ENCODE measurements at regions not wholly inside any gene's neighbourhood (a gene's known extent, or its start where the extent isn't known, plus 50 kb on each side); places are given as distances from the start of the nearest gene placed in this dataset.

- in situ Hi-C loops (cut with HindIII; ENCODE audit: low sequenced_read_pairs) = no loop called here
These were observed 74.6 kb upstream of the NPAS1 start for GRCh38 chr19:46944918-46945628.

GRCh38 chr19:46945694-46946489, 73.7 kb upstream of the NPAS1 start:
- in situ Hi-C loops (cut with HindIII; ENCODE audit: low sequenced_read_pairs) = no loop called here

DNA sequence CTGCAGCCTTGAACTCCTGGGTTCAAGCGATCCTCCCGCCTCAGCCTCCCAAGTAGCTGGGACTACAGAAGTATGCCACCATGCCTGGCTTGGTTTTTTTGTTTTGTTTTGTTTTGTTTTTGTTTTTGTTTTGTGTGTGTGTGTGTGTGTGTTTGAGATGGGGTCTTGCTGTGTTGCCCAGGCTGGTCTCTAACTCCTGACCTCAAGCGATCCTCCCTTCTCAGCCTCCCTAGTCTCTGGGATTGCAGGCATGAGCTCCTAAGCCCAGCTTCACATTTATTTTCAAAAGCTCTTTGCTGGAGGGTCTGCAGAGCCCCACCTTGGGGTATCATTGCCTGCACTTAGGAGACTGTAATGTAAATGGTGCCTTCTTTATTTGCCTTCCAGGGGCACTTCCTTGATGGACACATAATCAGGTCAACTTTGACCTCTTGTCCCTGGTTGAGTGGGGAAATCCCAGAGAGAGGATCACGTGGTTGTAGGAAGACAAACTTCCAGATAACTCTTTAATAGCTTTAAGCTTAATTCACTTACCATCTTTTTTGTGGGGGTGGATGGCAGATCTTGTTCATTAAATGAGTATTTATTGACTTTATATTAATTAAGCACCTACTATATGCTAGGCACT, 72.9 kb upstream of the NPAS1 start:
- in situ Hi-C loops (cut with HindIII; ENCODE audit: low sequenced_read_pairs) = no loop called here

GRCh38 chr19:46947866-46948265, 71.8 kb upstream of the NPAS1 start:
- in situ Hi-C loops (cut with HindIII; ENCODE audit: low sequenced_read_pairs) = no loop called here

- in situ Hi-C loops (cut with HindIII; ENCODE audit: low sequenced_read_pairs) = no loop called here
These were observed 69.0 kb upstream of the NPAS1 start for GRCh38 chr19:46950526-46951170.

GRCh38 chr19:46951171-46951986, 68.3 kb upstream of the NPAS1 start:
- in situ Hi-C loops (cut with HindIII; ENCODE audit: low sequenced_read_pairs) = no loop called here

DNA sequence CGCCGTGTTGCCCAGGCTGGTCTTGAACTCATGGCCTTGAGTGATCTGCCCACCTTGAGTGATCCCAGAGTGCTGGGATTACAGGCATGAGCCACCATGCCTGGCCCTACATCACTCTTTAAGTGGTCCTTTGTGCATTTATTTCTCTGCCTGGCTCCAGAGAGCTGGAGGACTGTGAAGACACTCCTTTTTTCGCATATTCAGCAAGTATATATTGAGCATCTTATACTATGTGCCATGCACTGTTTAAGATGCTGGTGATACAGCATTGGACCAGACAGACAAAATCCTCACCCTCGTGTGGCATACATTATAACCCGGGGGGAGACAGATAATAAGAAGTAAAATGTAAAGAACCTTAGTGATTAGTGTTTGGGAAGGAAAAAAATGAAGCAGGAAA, 66.8 kb upstream of the NPAS1 start:
- in situ Hi-C loops (cut with HindIII; ENCODE audit: low sequenced_read_pairs) = no loop called here

DNA sequence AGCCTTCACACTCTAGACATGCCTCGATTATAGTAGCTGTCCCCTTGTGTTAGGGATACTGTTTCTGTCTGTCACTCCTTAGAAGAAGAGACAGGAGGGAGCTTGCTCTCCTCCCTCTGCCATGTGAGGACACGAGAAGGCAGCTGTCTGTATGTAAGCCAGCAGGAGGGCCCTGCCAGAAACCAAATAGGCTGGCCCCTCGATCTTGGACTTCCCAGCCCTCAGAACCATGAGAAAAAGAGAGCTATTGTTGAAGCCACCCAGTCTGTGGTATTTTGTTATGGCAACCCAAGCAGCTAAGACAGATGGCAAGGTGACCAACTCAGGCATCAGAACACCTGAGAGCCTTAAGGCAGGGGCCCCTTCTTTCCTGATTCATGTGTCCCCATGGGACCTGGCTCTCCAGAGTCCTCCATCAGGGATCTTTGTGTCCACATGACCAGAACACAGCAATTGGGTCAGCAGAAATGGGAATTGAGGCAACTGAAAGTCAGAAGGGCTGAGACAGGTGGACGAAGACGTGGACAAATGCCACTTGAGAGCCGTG, 65.6 kb upstream of the NPAS1 start:
- in situ Hi-C loops (cut with HindIII; ENCODE audit: low sequenced_read_pairs) = no loop called here

DNA sequence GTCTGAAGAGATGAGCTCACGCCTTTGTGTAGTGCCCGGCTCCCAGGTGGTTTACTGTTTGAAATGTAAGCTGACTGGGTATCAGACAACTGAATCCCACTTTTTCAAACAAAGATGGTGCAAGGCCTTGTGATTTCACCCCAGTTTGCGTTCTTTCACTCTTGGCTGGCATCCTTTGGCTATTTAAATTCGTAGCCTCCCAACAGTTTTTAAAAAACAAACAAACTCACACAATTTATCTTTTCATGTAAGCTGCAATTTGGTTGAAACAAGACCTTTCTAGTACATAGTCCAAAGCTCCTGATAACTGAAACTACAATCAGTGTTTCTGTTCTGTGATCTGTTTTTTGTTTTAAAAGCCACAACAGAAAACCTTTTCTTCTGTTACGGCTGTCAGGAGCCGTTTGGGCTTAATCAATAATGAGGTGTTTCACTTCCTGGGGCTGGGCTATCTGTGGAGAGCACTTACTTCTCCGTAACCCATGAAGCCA, 65.1 kb upstream of the NPAS1 start:
- in situ Hi-C loops (cut with HindIII; ENCODE audit: low sequenced_read_pairs) = no loop called here

DNA sequence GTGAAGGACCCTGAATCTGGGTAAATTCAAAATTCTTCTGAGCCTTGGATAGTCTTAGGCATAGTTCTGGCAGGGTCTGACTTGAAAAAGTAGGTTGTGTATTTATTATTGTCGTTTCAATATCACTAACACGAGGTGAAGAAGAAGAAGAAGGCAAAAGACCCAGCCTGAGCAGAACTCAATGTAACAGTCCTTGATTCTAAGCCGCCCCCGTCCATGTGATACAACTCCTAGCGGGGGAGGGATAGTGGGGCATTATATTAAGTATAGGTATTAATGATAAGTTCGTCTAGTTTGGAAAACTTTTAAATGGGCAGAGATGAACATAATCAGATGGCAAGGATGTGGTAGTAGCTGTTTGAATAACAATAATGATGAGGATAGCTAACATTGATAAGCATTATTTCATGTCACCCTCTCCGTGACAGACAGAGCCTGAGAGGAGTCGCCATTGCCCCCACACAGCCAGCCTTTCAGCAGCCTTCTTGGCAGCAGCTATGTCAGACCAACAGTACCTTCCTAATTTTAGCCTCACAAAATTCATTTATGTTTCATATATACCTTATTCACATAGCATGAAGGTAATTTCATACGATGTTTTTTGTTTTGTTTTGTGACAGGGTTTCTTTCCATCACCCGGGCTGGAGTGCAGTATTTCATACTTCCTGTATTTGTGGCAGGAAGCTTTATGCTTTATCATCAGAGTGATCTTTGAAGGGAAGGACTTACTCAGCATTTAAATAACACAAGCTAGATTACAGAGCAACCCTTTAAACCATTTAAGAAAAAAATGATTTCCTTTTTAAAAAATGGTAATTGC, 64.4 kb upstream of the NPAS1 start:
- in situ Hi-C loops (cut with HindIII; ENCODE audit: low sequenced_read_pairs) = no loop called here

- in situ Hi-C loops (cut with HindIII; ENCODE audit: low sequenced_read_pairs) = no loop called here
These were observed 63.7 kb upstream of the NPAS1 start for GRCh38 chr19:46955813-46956371.

DNA sequence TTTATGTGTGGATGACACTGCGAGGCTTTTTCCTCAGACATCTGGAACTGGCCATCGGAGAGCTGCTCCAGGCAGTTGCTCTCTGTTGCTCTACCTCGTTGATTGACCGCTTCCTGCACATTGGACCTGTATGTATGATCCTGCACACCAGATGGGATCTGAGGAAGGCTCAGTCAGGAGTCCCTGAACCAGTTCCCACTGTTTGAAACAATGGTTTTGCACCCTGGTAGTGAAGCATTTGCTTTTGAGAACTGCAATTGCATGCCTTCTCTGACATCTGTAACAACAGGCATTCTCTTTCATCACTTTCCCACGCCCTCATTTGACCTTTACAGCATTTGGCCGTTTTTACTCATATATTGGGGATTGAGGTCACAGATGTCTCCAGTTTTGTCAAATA, 61.1 kb upstream of the NPAS1 start:
- in situ Hi-C loops (cut with HindIII; ENCODE audit: low sequenced_read_pairs) = no loop called here

- in situ Hi-C loops (cut with HindIII; ENCODE audit: low sequenced_read_pairs) = loop anchor here (10.0 kb wide), 2 partner anchors 135 to 215 kb away; partner anchors contain the start of genes FKRP and STRN4
These were observed 59.6 kb upstream of the NPAS1 start for GRCh38 chr19:46959894-46960556.

- in situ Hi-C loops (cut with HindIII; ENCODE audit: low sequenced_read_pairs) = loop anchor here (10.0 kb wide), 2 partner anchors 137 to 217 kb away; partner anchors contain the start of genes FKRP and STRN4
These were observed 57.5 kb upstream of the NPAS1 start for GRCh38 chr19:46962030-46962570.

DNA sequence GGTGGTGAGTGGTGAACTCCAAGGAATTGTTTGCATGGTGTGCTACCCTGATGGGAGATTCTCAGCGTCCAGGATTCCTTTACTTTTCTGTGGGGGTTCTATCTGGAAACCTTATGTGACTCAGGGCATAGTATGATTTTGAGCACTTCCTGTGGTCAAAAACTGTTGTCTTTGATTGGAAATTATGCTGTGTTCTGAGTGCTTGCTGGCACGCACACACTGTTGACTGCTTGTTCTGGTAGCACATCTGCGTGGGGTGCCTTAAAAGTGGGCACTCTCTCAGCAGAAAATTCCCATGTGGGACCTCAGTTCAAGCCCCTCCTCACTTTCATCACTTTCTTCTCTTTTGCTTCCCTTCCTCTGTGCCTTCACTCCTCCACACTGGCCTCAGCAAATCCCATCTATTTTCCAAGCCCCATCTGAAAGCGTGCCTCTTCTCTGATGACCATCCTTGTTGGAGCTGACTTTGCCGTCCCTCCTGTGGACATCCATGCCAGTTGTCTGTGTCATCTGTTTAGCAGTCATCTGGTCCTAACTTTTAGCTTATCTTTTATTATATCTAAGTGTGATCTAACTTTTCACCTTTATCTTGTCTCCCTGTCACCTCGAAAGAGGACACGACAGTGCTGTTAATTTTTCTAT, 56.4 kb upstream of the NPAS1 start:
- in situ Hi-C loops (cut with HindIII; ENCODE audit: low sequenced_read_pairs) = loop anchor here (10.0 kb wide), 2 partner anchors 138 to 218 kb away; partner anchors contain the start of genes FKRP and STRN4

DNA sequence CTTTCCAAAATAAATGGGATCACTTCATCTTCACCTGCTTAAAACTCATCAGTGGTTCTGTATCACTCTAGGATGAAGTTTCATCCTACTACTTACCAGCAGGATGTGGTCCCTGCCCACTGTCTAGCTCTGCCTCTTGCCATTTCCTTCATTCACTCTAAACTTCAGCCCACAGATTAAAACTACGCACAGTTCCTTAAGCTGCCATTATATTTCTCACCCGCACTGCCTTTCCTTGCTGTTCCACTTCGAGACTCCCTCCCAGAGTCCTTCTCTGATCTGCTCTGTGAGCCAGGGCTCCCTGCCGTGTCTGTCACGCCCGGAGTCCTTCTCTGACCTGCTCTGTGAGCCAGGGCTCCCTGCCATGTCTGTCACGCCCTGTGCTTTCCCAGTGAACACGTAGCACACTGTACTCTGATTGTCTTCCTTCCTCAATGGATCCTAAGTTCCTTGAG, 52.0 kb upstream of the NPAS1 start:
- in situ Hi-C loops (cut with HindIII; ENCODE audit: low sequenced_read_pairs) = loop anchor here (10.0 kb wide), 2 partner anchors 143 to 223 kb away; partner anchors contain the start of genes FKRP and STRN4
